MM.1S (cell line): ENCODE measurements at regions not wholly inside any gene's neighbourhood (a gene's known extent, or its start where the extent isn't known, plus 50 kb on each side); places are given as distances from the start of the nearest gene placed in this dataset.

Experiments
- DNase-seq: peaks from one replicate; pipeline ENCODE4 v3.0.0-alpha.2; 2015
- H2AFZ ChIP-seq: fragments of 300-600 bp; sonication (generic); 2 replicates; pipeline ENCODE4 v1.6.0; 2016; ENCODE audit warnings: antibody characterized with exemption, low read length
- H3F3A ChIP-seq: fragments of 300-600 bp; sonication (generic); 2 replicates; pipeline ENCODE4 v1.6.1; 2016; ENCODE audit warnings: mild to moderate bottlenecking, antibody characterized with exemption, low read length, moderate library complexity, mixed read lengths; ENCODE audit not compliant: insufficient read depth
- H3K27ac ChIP-seq: fragments of 300-600 bp; sonication (generic); 2 replicates; pipeline ENCODE4 v1.5.1; 2016; ENCODE audit warnings: mild to moderate bottlenecking, low read length
- H3K27me3 ChIP-seq: fragments of 300-600 bp; sonication (generic); replicated peaks from 2 replicates; pipeline ENCODE4 v1.6.0; 2016; ENCODE audit warnings: low read length; ENCODE audit not compliant: insufficient read depth
- H3K36me3 ChIP-seq: fragments of 300-600 bp; sonication (generic); replicated peaks from 2 replicates; pipeline ENCODE4 v1.6.1; 2016; ENCODE audit warnings: mild to moderate bottlenecking, low read length, mixed read lengths; ENCODE audit not compliant: insufficient read depth
- H3K4me1 ChIP-seq: fragments of 300-600 bp; sonication (generic); 2 replicates; pipeline ENCODE4 v1.6.1; 2016; ENCODE audit warnings: low read length, mixed read lengths
- H3K4me2 ChIP-seq: fragments of 300-600 bp; sonication (generic); 2 replicates; pipeline ENCODE4 v1.6.0; 2016; ENCODE audit warnings: low read depth, low read length
- H3K4me3 ChIP-seq: fragments of 300-600 bp; sonication (generic); 2 replicates; pipeline ENCODE4 v1.5.1; 2016; ENCODE audit warnings: low read length, mixed read lengths
- H3K79me2 ChIP-seq: fragments of 300-600 bp; sonication (generic); 2 replicates; pipeline ENCODE4 v1.6.1; 2016; ENCODE audit warnings: mixed run types, low read length, mixed read lengths
- H3K9ac ChIP-seq: fragments of 300-600 bp; sonication (generic); 2 replicates; pipeline ENCODE4 v1.6.1; 2016; ENCODE audit warnings: low read length, mixed read lengths
- H3K9me2 ChIP-seq: fragments of 300-600 bp; sonication (generic); replicated peaks from 2 replicates; pipeline ENCODE4 v1.6.1; 2016; ENCODE audit warnings: mild to moderate bottlenecking, low read length, mixed read lengths; ENCODE audit not compliant: insufficient read depth
- H3K9me3 ChIP-seq: fragments of 300-600 bp; sonication (generic); replicated peaks from 2 replicates; pipeline ENCODE4 v1.6.1; 2016; ENCODE audit warnings: mild to moderate bottlenecking, low read length, mixed read lengths; ENCODE audit not compliant: insufficient read depth
- H4K20me1 ChIP-seq: fragments of 300-600 bp; sonication (generic); 2 replicates; pipeline ENCODE4 v1.6.1; 2016; ENCODE audit warnings: mild to moderate bottlenecking, low read length, moderate library complexity, mixed read lengths; ENCODE audit not compliant: insufficient read depth
- EZH2 ChIP-seq: fragments of 300-600 bp; sonication (generic); optimal IDR thresholded peaks from 2 replicates; pipeline ENCODE3; 2017; ENCODE audit warnings: low read depth, mild to moderate bottlenecking, antibody characterized with exemption, low read length, mixed read lengths
- EZH2phosphoT487 ChIP-seq: fragments of 300-600 bp; sonication (generic); IDR thresholded peaks from 2 replicates; pipeline ENCODE4 v1.6.1; 2018; ENCODE audit warnings: antibody characterized with exemption, low read length
- TF ChIP-seq, protein P1 (sequence below): fragments of 300-600 bp; sonication (generic); IDR thresholded peaks from 2 replicates; pipeline ENCODE4 v1.5.1; 2016; ENCODE audit warnings: antibody characterized with exemption, low read length, mixed read lengths

DNA sequence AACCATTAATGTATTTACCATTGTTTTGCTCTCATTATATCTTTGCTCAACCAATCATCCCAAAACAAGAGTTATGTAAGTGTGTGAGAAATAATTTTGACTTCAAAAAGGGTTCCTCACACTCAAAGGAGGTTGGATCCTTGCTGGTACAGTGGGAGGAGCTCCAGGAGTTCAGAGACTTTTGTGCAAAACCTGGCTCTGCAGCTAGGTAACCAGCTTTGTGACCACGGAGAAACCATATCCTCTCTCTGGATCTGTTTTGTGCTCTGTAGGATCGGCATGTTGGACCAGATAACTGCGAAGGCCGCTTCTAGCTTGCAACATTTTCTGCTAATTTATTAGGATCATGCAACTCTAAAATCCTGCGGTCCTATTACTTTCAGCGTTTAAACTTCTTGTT lies 128.6 kb upstream of the LIPC start:
- no peak for DNase-seq
- no peak for TF ChIP-seq EZH2
- TF ChIP-seq, protein P1, sequence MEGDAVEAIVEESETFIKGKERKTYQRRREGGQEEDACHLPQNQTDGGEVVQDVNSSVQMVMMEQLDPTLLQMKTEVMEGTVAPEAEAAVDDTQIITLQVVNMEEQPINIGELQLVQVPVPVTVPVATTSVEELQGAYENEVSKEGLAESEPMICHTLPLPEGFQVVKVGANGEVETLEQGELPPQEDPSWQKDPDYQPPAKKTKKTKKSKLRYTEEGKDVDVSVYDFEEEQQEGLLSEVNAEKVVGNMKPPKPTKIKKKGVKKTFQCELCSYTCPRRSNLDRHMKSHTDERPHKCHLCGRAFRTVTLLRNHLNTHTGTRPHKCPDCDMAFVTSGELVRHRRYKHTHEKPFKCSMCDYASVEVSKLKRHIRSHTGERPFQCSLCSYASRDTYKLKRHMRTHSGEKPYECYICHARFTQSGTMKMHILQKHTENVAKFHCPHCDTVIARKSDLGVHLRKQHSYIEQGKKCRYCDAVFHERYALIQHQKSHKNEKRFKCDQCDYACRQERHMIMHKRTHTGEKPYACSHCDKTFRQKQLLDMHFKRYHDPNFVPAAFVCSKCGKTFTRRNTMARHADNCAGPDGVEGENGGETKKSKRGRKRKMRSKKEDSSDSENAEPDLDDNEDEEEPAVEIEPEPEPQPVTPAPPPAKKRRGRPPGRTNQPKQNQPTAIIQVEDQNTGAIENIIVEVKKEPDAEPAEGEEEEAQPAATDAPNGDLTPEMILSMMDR = no peak
- no peak for TF ChIP-seq EZH2phosphoT487
- peaks cover 6% of the 10 kb centered on the region; the same call in 1 of the 2 replicates for H3F3A ChIP-seq

DNA sequence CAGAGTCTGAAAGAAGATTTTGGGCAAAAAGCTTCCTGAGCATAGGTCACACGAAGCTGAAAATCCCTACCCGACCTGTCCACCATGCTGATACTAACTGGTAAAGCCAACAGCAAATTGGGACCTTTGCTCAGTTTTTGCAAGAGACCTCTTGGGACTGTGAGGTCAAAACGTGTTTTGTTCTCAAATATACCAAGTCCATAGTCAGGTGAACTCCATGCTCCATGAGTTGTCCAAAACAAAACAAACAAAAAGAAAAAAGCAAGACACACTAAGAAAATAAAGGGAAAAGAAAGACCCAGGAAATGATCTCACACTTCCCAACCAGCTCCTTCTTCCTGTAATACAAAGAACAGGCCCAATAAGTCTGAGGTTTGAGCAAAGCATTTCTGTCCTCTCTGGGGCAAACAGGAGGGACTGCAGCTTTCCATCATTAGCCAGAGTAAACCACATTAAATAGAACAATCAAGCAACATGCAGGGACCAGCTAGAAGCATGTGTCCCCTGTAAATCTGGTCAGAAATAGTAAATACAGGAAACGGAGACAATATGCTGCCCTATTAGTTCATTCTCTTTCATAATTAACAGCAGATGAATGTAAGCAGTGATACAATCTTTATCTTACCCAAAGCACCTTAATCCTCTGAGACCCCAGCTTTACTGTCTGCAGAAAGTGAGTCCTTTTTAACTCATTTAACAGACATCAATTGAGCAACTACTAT lies 125.0 kb upstream of the LIPC start:
- no peak for DNase-seq
- no peak overlapping the region for H3K27ac ChIP-seq
- no peaks in the 10 kb centered on the region for H3K9me3 ChIP-seq
- no peaks in the 10 kb centered on the region for H3K36me3 ChIP-seq
- no peak overlapping the region for H3K9ac ChIP-seq
- no peaks in the 10 kb centered on the region for H3K9me2 ChIP-seq
- no peak overlapping the region for H3K4me3 ChIP-seq
- H3K27me3 ChIP-seq = no peaks in the 10 kb centered on the region
- no peaks in the 10 kb centered on the region for H4K20me1 ChIP-seq
- H3F3A ChIP-seq = no peaks in the 10 kb centered on the region
- H3K4me2 ChIP-seq = no peak overlapping the region
- no peaks in the 10 kb centered on the region for H3K79me2 ChIP-seq
- peaks cover 18% of the 10 kb centered on the region for H3K4me1 ChIP-seq
- TF ChIP-seq, protein P1 = no peak
- no peak for TF ChIP-seq EZH2
- TF ChIP-seq EZH2phosphoT487 = no peak
- no peak overlapping the region for H2AFZ ChIP-seq

More for the DNA sequence above, 128.6 kb upstream of the LIPC start:
- H3K4me1 ChIP-seq = peaks cover 33% of the 10 kb centered on the region
- H3K36me3 ChIP-seq = no peaks in the 10 kb centered on the region
- H3K27ac ChIP-seq = no peak overlapping the region
- no peaks in the 10 kb centered on the region for H3K9me3 ChIP-seq
- H3K27me3 ChIP-seq = no peaks in the 10 kb centered on the region
- H3K4me2 ChIP-seq = no peak overlapping the region
- peak overlapping the region; percentile 8; the same call in 1 of the 2 replicates for H2AFZ ChIP-seq
- H4K20me1 ChIP-seq = no peaks in the 10 kb centered on the region
- no peaks in the 10 kb centered on the region for H3K9me2 ChIP-seq
- no peak overlapping the region for H3K9ac ChIP-seq
- no peak overlapping the region for H3K4me3 ChIP-seq
- H3K79me2 ChIP-seq = no peaks in the 10 kb centered on the region

DNA sequence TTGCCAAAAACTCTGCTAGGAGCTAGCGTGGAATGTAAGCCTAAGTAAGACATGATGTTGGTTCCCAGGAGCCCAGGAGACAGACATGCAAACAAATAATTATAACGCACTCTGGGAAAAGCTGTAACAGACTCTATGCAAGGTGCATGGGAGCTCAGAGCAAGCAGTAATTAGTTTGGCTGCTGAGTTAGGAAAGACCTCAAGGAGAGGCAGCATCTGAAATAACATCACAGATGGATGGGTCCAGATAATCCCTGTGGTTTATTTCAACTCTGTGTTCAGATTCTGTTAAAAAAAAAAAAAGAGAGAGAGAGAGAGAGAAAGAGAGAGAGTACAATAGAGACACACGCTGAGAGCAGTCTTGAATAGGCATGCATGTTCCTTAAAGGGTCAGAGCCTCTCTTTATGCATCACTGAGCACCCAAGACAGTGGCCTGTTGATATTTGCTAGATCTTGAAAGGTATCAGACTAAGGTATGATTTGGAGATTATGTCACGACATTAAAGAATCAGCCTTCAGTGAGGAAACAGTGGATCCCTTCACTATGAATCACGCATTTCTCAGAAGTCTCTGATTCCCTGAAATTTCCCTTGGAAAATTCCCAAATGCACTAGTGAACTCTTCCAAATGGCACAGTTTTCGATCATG lies 124.4 kb upstream of the LIPC start:
- no peak overlapping the region for H3K4me2 ChIP-seq
- H3K79me2 ChIP-seq = no peaks in the 10 kb centered on the region
- DNase-seq = no peak
- H3K27me3 ChIP-seq = no peaks in the 10 kb centered on the region
- no peaks in the 10 kb centered on the region for H3F3A ChIP-seq
- TF ChIP-seq EZH2phosphoT487 (no peak), EZH2 (no peak)
- TF ChIP-seq, protein P1 = no peak
- no peak overlapping the region for H3K4me3 ChIP-seq
- no peaks in the 10 kb centered on the region for H3K36me3 ChIP-seq
- no peak overlapping the region for H3K27ac ChIP-seq
- no peaks in the 10 kb centered on the region for H4K20me1 ChIP-seq
- no peak overlapping the region for H2AFZ ChIP-seq
- no peak overlapping the region for H3K9ac ChIP-seq
- no peaks in the 10 kb centered on the region for H3K9me3 ChIP-seq
- no peaks in the 10 kb centered on the region for H3K9me2 ChIP-seq
- peaks cover 12% of the 10 kb centered on the region for H3K4me1 ChIP-seq
